H9 (cell line): ENCODE measurements at regions not wholly inside any gene's neighbourhood (a gene's known extent, or its start where the extent isn't known, plus 50 kb on each side); places are given as distances from the start of the nearest gene placed in this dataset.

Source experiments
- DNase-seq: peaks from one replicate; pipeline ENCODE4 v3.0.0-alpha.2; 2017
- H2AFZ ChIP-seq: one replicate; pipeline ENCODE4 v1.6.1; 2013; ENCODE audit warnings: mild to moderate bottlenecking, low read length, control low read depth, moderate library complexity
- H2AK5ac ChIP-seq: 2 replicates; pipeline ENCODE4 v1.6.1; 2013; ENCODE audit warnings: low read length, control low read depth, mixed read lengths; ENCODE audit not compliant: insufficient read length
- H2BK120ac ChIP-seq: one replicate; pipeline ENCODE4 v1.6.1; 2013; ENCODE audit warnings: low read depth, mild to moderate bottlenecking, low read length, control low read depth, inconsistent platforms; ENCODE audit not compliant: poor library complexity, severe bottlenecking
- H2BK12ac ChIP-seq: 2 replicates; pipeline ENCODE4 v1.6.1; 2013; ENCODE audit warnings: low read length, control low read depth, mixed read lengths, low read depth; ENCODE audit not compliant: insufficient read length
- H2BK15ac ChIP-seq: 2 replicates; pipeline ENCODE4 v1.6.1; 2013; ENCODE audit warnings: low read depth, low read length, control low read depth
- H2BK20ac ChIP-seq: one replicate; pipeline ENCODE4 v1.6.1; 2013; ENCODE audit warnings: low read depth, mild to moderate bottlenecking, low read length, control low read depth, inconsistent platforms; ENCODE audit not compliant: poor library complexity, severe bottlenecking
- H2BK5ac ChIP-seq: 2 replicates; pipeline ENCODE4 v1.6.1; 2013; ENCODE audit warnings: low read length, control low read depth, mixed read lengths; ENCODE audit not compliant: insufficient read length
- H3K14ac ChIP-seq: 2 replicates; pipeline ENCODE4 v1.6.1; 2013; ENCODE audit warnings: low read length, control low read depth; ENCODE audit not compliant: insufficient read depth
- H3K18ac ChIP-seq: 2 replicates; pipeline ENCODE4 v1.6.1; 2013; ENCODE audit warnings: low read depth, mild to moderate bottlenecking, mixed read lengths, low read length, control low read depth; ENCODE audit not compliant: insufficient read length
- H3K23ac ChIP-seq: 2 replicates; pipeline ENCODE4 v1.6.1; 2013; ENCODE audit warnings: low read length, control low read depth, mixed read lengths, low read depth; ENCODE audit not compliant: insufficient read length
- H3K23me2 ChIP-seq: 2 replicates; pipeline ENCODE4 v1.6.1; 2013; ENCODE audit warnings: low read depth, mild to moderate bottlenecking, mixed read lengths, low read length, control low read depth; ENCODE audit not compliant: insufficient read length, poor library complexity, severe bottlenecking
- H3K27ac ChIP-seq: 2 replicates; pipeline ENCODE4 v1.5.1; 2013; ENCODE audit warnings: low read length, control low read depth, mixed read lengths, low read depth; ENCODE audit not compliant: insufficient read length
- H3K27me3 ChIP-seq: 2 replicates; pipeline ENCODE4 v1.6.1; 2013; ENCODE audit warnings: low read length, control low read depth, inconsistent platforms; ENCODE audit not compliant: insufficient read depth
- H3K4ac ChIP-seq: 2 replicates; pipeline ENCODE4 v1.6.1; 2013; ENCODE audit warnings: low read depth, mild to moderate bottlenecking, control low read depth, inconsistent platforms, low read length, moderate library complexity
- H3K4me1 ChIP-seq: 2 replicates; pipeline ENCODE4 v1.6.1; 2013; ENCODE audit warnings: low read length, control low read depth, inconsistent platforms; ENCODE audit not compliant: insufficient read depth
- H3K4me2 ChIP-seq: 2 replicates; pipeline ENCODE4 v1.6.1; 2013; ENCODE audit warnings: low read length, control low read depth, mixed read lengths; ENCODE audit not compliant: insufficient read length, insufficient read depth
- H3K56ac ChIP-seq: 2 replicates; pipeline ENCODE4 v1.6.1; 2013; ENCODE audit warnings: low read depth, mild to moderate bottlenecking, mixed read lengths, low read length, control low read depth; ENCODE audit not compliant: insufficient read length
- H3K79me1 ChIP-seq: 2 replicates; pipeline ENCODE4 v1.6.1; 2013; ENCODE audit warnings: low read depth, mild to moderate bottlenecking, moderate library complexity, low read length, control low read depth, inconsistent platforms; ENCODE audit not compliant: insufficient read depth, poor library complexity, severe bottlenecking
- H3K79me2 ChIP-seq: 2 replicates; pipeline ENCODE4 v1.6.1; 2013; ENCODE audit warnings: low read length, control low read depth, inconsistent platforms; ENCODE audit not compliant: insufficient read depth
- H3K9ac ChIP-seq: 2 replicates; pipeline ENCODE4 v1.6.1; 2013; ENCODE audit warnings: low read length, control low read depth, mixed read lengths; ENCODE audit not compliant: insufficient read length; ENCODE audit errors: extremely low read depth
- H3K9me3 ChIP-seq: one replicate; pipeline ENCODE4 v1.6.1; 2013; ENCODE audit warnings: low read depth, low read length, inconsistent platforms; ENCODE audit not compliant: control insufficient read depth
- H3T11ph ChIP-seq: one replicate; pipeline ENCODE4 v1.6.1; 2013; ENCODE audit warnings: mild to moderate bottlenecking, low read length, control low read depth, inconsistent platforms
- H4K20me1 ChIP-seq: one replicate; pipeline ENCODE4 v1.6.1; 2013; ENCODE audit not compliant: control insufficient read depth, insufficient read length, insufficient read depth
- H4K5ac ChIP-seq: 2 replicates; pipeline ENCODE4 v1.6.1; 2013; ENCODE audit warnings: low read depth, mild to moderate bottlenecking, mixed read lengths, low read length, control low read depth; ENCODE audit not compliant: insufficient read length
- H4K8ac ChIP-seq: replicated peaks from 2 replicates; pipeline ENCODE4 v1.6.1; 2013; ENCODE audit warnings: low read length, control low read depth, mixed read lengths, low read depth; ENCODE audit not compliant: insufficient read length
- H4K91ac ChIP-seq: 2 replicates; pipeline ENCODE4 v1.6.1; 2013; ENCODE audit warnings: low read depth, mild to moderate bottlenecking, moderate library complexity, mixed read lengths, low read length, control low read depth; ENCODE audit not compliant: insufficient read length
- H3K27ac Mint-ChIP-seq, 3 experiments: 2 replicates in 2 of 3; 3 replicates in 1 of 3; pipeline ENCODE4 v1.8.0; 2020 to 2021; ENCODE audit warnings: mixed read lengths in 3 of 3, mild to moderate bottlenecking in 1 of 3, moderate library complexity in 1 of 3
- H3K27me3 Mint-ChIP-seq: 2 replicates; pipeline ENCODE4 v1.8.0; 2021; ENCODE audit warnings: low read depth, mild to moderate bottlenecking, moderate library complexity, mixed read lengths
- H3K36me3 Mint-ChIP-seq, 3 experiments: 2 replicates in 2 of 3; 3 replicates in 1 of 3; pipeline ENCODE4 v1.8.0; 2020 to 2021; ENCODE audit warnings: low read depth in 3 of 3, mixed read lengths in 3 of 3; ENCODE audit not compliant: insufficient read depth in 1 of 3
- H3K4me1 Mint-ChIP-seq, 2 experiments: 2 replicates each; pipeline ENCODE4 v1.8.0; 2020; ENCODE audit warnings: mixed read lengths in 2 of 2
- H3K4me3 Mint-ChIP-seq, 2 experiments: 2 replicates in 1 of 2; 3 replicates in 1 of 2; pipeline ENCODE4 v1.8.0; 2020 to 2021; ENCODE audit warnings: mild to moderate bottlenecking in 2 of 2, mixed read lengths in 2 of 2, moderate library complexity in 1 of 2
- H3K9me3 Mint-ChIP-seq, 2 experiments: 2 replicates in 1 of 2; 3 replicates in 1 of 2; pipeline ENCODE4 v1.8.0; 2020; ENCODE audit warnings: mild to moderate bottlenecking in 2 of 2, mixed read lengths in 2 of 2, moderate library complexity in 1 of 2
- CTCF ChIP-seq: fragments of 200-600 bp; sonication (generic); conservative IDR thresholded peaks from 3 replicates; pipeline ENCODE4 v1.8.0; 2021; ENCODE audit warnings: antibody characterized with exemption, mild to moderate bottlenecking
- WGBS: extraction: QIAGEN DNeasy Blood & Tissue Kit; methylation state at CpG from one replicate; pipeline ENCODE4 v1.1.7; 2013; ENCODE audit warnings: missing lambda C conversion rate, low lambda C conversion rate, mixed read lengths; ENCODE audit not compliant: insufficient read length; ENCODE audit errors: extremely low coverage; 5-methylcytosine and 5-hydroxymethylcytosine counted together

- Histone ChIP-seq H3K27ac (no peak overlapping the region), H4K8ac (no peak overlapping the region), H3K18ac (no peak overlapping the region), H3K79me1 (no peaks in the 10 kb centered on the region), H3K4me1 (no peaks in the 10 kb centered on the region), H4K20me1 (no peaks in the 10 kb centered on the region), H3K23ac (no peak overlapping the region), H2BK5ac (no peak overlapping the region), H2BK15ac (no peak overlapping the region), H3K27me3 (no peaks in the 10 kb centered on the region), H2BK20ac (no peak overlapping the region), H3K56ac (no peak overlapping the region), H2AFZ (no peak overlapping the region), H3K9ac (no peak overlapping the region), H2BK12ac (no peak overlapping the region), H2BK120ac (no peak overlapping the region), H4K5ac (no peak overlapping the region), H3K14ac (no peak overlapping the region), H4K91ac (no peak overlapping the region), H3K79me2 (no peaks in the 10 kb centered on the region), H3K23me2 (no peaks in the 10 kb centered on the region), H3K9me3 (no peaks in the 10 kb centered on the region), H2AK5ac (no peak overlapping the region), H3K4me2 (no peak overlapping the region), H3T11ph (no peak overlapping the region), H3K4ac (no peak overlapping the region)
- no peak for DNase-seq
- no CpG with 5 or more reads among the region's 3 CpGs for WGBS
- no peaks in the 10 kb centered on the region for H3K36me3 Mint-ChIP-seq
- H3K4me3 Mint-ChIP-seq = no peak overlapping the region
- H3K9me3 Mint-ChIP-seq = no peaks in the 10 kb centered on the region
- no peak for TF ChIP-seq CTCF
- no peaks in the 10 kb centered on the region for H3K4me1 Mint-ChIP-seq
- no peaks in the 10 kb centered on the region for H3K27me3 Mint-ChIP-seq
- H3K27ac Mint-ChIP-seq = no peak overlapping the region
These were observed 146.6 kb upstream of the FSCB start for GRCh38 chr14:44653641-44654040.
